ENCODE measurements at regions not wholly inside any gene's neighbourhood (a gene's known extent, or its start where the extent isn't known, plus 50 kb on each side); places are given as distances from the start of the nearest gene placed in this dataset.
A peak's percentile ranks its signal among the peaks of the same experiment; 100 is the strongest.

- no peak for DNase-seq
These were observed 1424.2 kb downstream of the MRPL39 start for GRCh38 chr21:24183077-24183476.

GRCh38 chr21:24179110-24179509 is 1428.2 kb downstream of the MRPL39 start:
- no peak for DNase-seq

GRCh38 chr21:24175106-24175505 is 1432.2 kb downstream of the MRPL39 start:
- no peak for DNase-seq

GRCh38 chr21:24171736-24172135 is 1435.5 kb downstream of the MRPL39 start:
- DNase-seq = no peak

GRCh38 chr21:24163539-24163938 is 1443.7 kb downstream of the MRPL39 start:
- DNase-seq = no peak

GRCh38 chr21:24160528-24160927 is 1446.8 kb downstream of the MRPL39 start:
- DNase-seq = no peak

- no peak for DNase-seq
These were observed 1454.1 kb downstream of the MRPL39 start for GRCh38 chr21:24153137-24153536.

GRCh38 chr21:24150753-24151152 is 1456.5 kb downstream of the MRPL39 start:
- DNase-seq = no peak

- DNase-seq = no peak
These were observed 1458.8 kb downstream of the MRPL39 start for GRCh38 chr21:24148461-24148860.

GRCh38 chr21:24147674-24148073 is 1459.6 kb downstream of the MRPL39 start:
- DNase-seq = no peak

- no peak for DNase-seq
These were observed 1476.2 kb downstream of the MRPL39 start for GRCh38 chr21:24131056-24131455.

GRCh38 chr21:24127651-24128050 is 1479.6 kb downstream of the MRPL39 start:
- DNase-seq = no peak

- no peak for DNase-seq
These were observed 1483.5 kb downstream of the MRPL39 start for GRCh38 chr21:24123785-24124184.

- no peak for DNase-seq
These were observed 1488.4 kb downstream of the MRPL39 start for GRCh38 chr21:24118738-24119459.

GRCh38 chr21:24115141-24115540 is 1492.1 kb downstream of the MRPL39 start:
- DNase-seq = no peak

- no peak for DNase-seq
These were observed 1495.3 kb downstream of the MRPL39 start for GRCh38 chr21:24112020-24112419.

- no peak for DNase-seq
These were observed 1496.4 kb downstream of the MRPL39 start for GRCh38 chr21:24110846-24111245.

GRCh38 chr21:24097181-24097580 is 1510.1 kb downstream of the MRPL39 start:
- DNase-seq = no peak

GRCh38 chr21:24096651-24097050 is 1510.6 kb downstream of the MRPL39 start:
- no peak for DNase-seq

GRCh38 chr21:24093032-24093431 is 1514.2 kb downstream of the MRPL39 start:
- DNase-seq = no peak

GRCh38 chr21:24076179-24076578 is 1531.1 kb downstream of the MRPL39 start:
- DNase-seq = no peak

GRCh38 chr21:24055696-24056095 is 1551.6 kb downstream of the MRPL39 start:
- DNase-seq = no peak

- DNase-seq = no peak
These were observed 1557.0 kb downstream of the MRPL39 start for GRCh38 chr21:24050231-24050630.

- no peak for DNase-seq
These were observed 1560.3 kb downstream of the MRPL39 start for GRCh38 chr21:24046829-24047443.

GRCh38 chr21:24045775-24046215 is 1561.5 kb downstream of the MRPL39 start:
- DNase-seq = peak; percentile 25
